Neural progenitor cell (in vitro differentiated cells): ENCODE measurements at regions not wholly inside any gene's neighbourhood (a gene's known extent, or its start where the extent isn't known, plus 50 kb on each side); places are given as distances from the start of the nearest gene placed in this dataset.

Experiments used
- DNase-seq: peaks from one replicate; pipeline ENCODE4 v3.0.0-alpha.2; 2016; ENCODE audit warnings: low spot score
- H2AFZ ChIP-seq: fragments of 200-600 bp; sonication (generic); replicated peaks from 2 replicates; pipeline ENCODE4 v1.6.1; 2016; ENCODE audit warnings: antibody characterized with exemption
- H3F3A ChIP-seq: fragments of 200-600 bp; sonication (generic); 2 replicates; pipeline ENCODE4 v1.6.1; 2016; ENCODE audit warnings: antibody characterized with exemption, low read depth
- H3K27ac ChIP-seq: fragments of 200-600 bp; sonication (generic); 2 replicates; pipeline ENCODE4 v1.5.1; 2016; ENCODE audit warnings: mild to moderate bottlenecking
- H3K27me3 ChIP-seq: fragments of 200-600 bp; sonication (generic); 2 replicates; pipeline ENCODE4 v1.6.1; 2016; ENCODE audit warnings: mild to moderate bottlenecking, moderate library complexity
- H3K36me3 ChIP-seq: fragments of 200-600 bp; sonication (generic); 2 replicates; pipeline ENCODE4 v1.5.1; 2016
- H3K4me1 ChIP-seq: fragments of 200-600 bp; sonication (generic); 2 replicates; pipeline ENCODE4 v1.6.1; 2016; ENCODE audit warnings: mixed run types
- H3K4me2 ChIP-seq: fragments of 200-600 bp; sonication (generic); 2 replicates; pipeline ENCODE4 v1.6.1; 2016
- H3K4me3 ChIP-seq: fragments of 200-600 bp; sonication (generic); 2 replicates; pipeline ENCODE4 v1.5.1; 2016
- H3K79me2 ChIP-seq: fragments of 200-600 bp; sonication (generic); 2 replicates; pipeline ENCODE4 v1.6.1; 2016; ENCODE audit warnings: low read depth
- H3K9ac ChIP-seq: fragments of 200-600 bp; sonication (generic); 2 replicates; pipeline ENCODE4 v1.6.1; 2016
- H3K9me3 ChIP-seq: fragments of 200-600 bp; sonication (generic); 2 replicates; pipeline ENCODE4 v1.5.1; 2016; ENCODE audit warnings: low read depth
- H4K20me1 ChIP-seq: fragments of 200-600 bp; sonication (generic); 2 replicates; pipeline ENCODE4 v1.6.1; 2016; ENCODE audit warnings: low read depth
- H3K27ac Mint-ChIP-seq: 3 replicates; pipeline ENCODE4 v1.8.0; 2021; ENCODE audit warnings: mixed read lengths
- H3K27me3 Mint-ChIP-seq: 2 replicates; pipeline ENCODE4 v1.8.0; 2022; ENCODE audit warnings: low read depth, mild to moderate bottlenecking, inconsistent platforms, moderate library complexity, mixed read lengths; ENCODE audit not compliant: insufficient read depth
- H3K36me3 Mint-ChIP-seq: 3 replicates; pipeline ENCODE4 v1.8.0; 2021; ENCODE audit warnings: mixed read lengths
- H3K4me1 Mint-ChIP-seq: 3 replicates; pipeline ENCODE4 v1.8.0; 2021; ENCODE audit warnings: mixed read lengths
- H3K4me3 Mint-ChIP-seq: 3 replicates; pipeline ENCODE4 v1.8.0; 2021; ENCODE audit warnings: mild to moderate bottlenecking, moderate library complexity, mixed read lengths
- H3K9me3 Mint-ChIP-seq: 3 replicates; pipeline ENCODE4 v1.8.0; 2020; ENCODE audit warnings: mixed read lengths
- CTCF ChIP-seq: fragments of 200-600 bp; sonication (generic); IDR thresholded peaks from 2 replicates; pipeline ENCODE4 v1.5.1; 2017; ENCODE audit warnings: antibody characterized with exemption, mild to moderate bottlenecking
- EZH2 ChIP-seq: fragments of 200-600 bp; sonication (generic); IDR thresholded peaks from 2 replicates; pipeline ENCODE4 v1.6.1; 2017; ENCODE audit warnings: antibody characterized with exemption, mild to moderate bottlenecking, moderate library complexity
- EZH2phosphoT487 ChIP-seq: fragments of 200-600 bp; sonication (generic); IDR thresholded peaks from 2 replicates; pipeline ENCODE4 v1.6.1; 2017; ENCODE audit warnings: antibody characterized with exemption

GRCh38 chr6:16953446-16953845 lies 148.4 kb upstream of the STMND1 start:
- H3K9ac ChIP-seq: no peak overlapping the region
- no peak overlapping the region for H2AFZ ChIP-seq
- DNase-seq: no peak
- no peaks in the 10 kb centered on the region for H4K20me1 ChIP-seq
- H3K79me2 ChIP-seq: no peaks in the 10 kb centered on the region
- H3K4me3 ChIP-seq: no peak overlapping the region
- no peaks in the 10 kb centered on the region for H3K9me3 Mint-ChIP-seq
- no peak overlapping the region for H3K27ac ChIP-seq
- no peaks in the 10 kb centered on the region for H3K36me3 ChIP-seq
- H3F3A ChIP-seq: no peaks in the 10 kb centered on the region
- no peaks in the 10 kb centered on the region for H3K36me3 Mint-ChIP-seq
- H3K27me3 ChIP-seq: no peaks in the 10 kb centered on the region
- no peaks in the 10 kb centered on the region for H3K9me3 ChIP-seq
- no peaks in the 10 kb centered on the region for H3K27me3 Mint-ChIP-seq
- TF ChIP-seq EZH2: no peak
- TF ChIP-seq EZH2phosphoT487: no peak
- no peak for TF ChIP-seq CTCF
- no peak overlapping the region for H3K4me3 Mint-ChIP-seq
- H3K4me2 ChIP-seq: no peak overlapping the region
- H3K4me1 ChIP-seq: peaks cover under 1% of the 10 kb centered on the region
- H3K27ac Mint-ChIP-seq: no peak overlapping the region
- H3K4me1 Mint-ChIP-seq: no peaks in the 10 kb centered on the region

GRCh38 chr6:16950825-16951495 lies 150.9 kb upstream of the STMND1 start:
- Mint-ChIP-seq H3K9me3 (no peaks in the 10 kb centered on the region), H3K4me3 (no peak overlapping the region), H3K27ac (no peak overlapping the region), H3K4me1 (peaks cover 9% of the 10 kb centered on the region), H3K36me3 (no peaks in the 10 kb centered on the region), H3K27me3 (no peaks in the 10 kb centered on the region)
- Histone ChIP-seq H3K36me3 (no peaks in the 10 kb centered on the region), H3K27me3 (no peaks in the 10 kb centered on the region), H3K9me3 (no peaks in the 10 kb centered on the region), H2AFZ (no peak overlapping the region), H3K9ac (no peak overlapping the region), H3K4me1 (no peaks in the 10 kb centered on the region), H3K4me2 (no peak overlapping the region), H3K79me2 (no peaks in the 10 kb centered on the region), H3K4me3 (no peak overlapping the region), H3K27ac (no peak overlapping the region), H3F3A (no peaks in the 10 kb centered on the region), H4K20me1 (no peaks in the 10 kb centered on the region)
- TF ChIP-seq EZH2: no peak
- no peak for TF ChIP-seq EZH2phosphoT487
- no peak for TF ChIP-seq CTCF
- DNase-seq: no peak

- no peak overlapping the region for H3K27ac ChIP-seq
- no peaks in the 10 kb centered on the region for H3K79me2 ChIP-seq
- H3K27me3 ChIP-seq: no peaks in the 10 kb centered on the region
- H3K4me3 Mint-ChIP-seq: no peak overlapping the region
- no peaks in the 10 kb centered on the region for H3K27me3 Mint-ChIP-seq
- H3K4me3 ChIP-seq: no peak overlapping the region
- H3K4me1 Mint-ChIP-seq: peaks cover 9% of the 10 kb centered on the region
- no peaks in the 10 kb centered on the region for H4K20me1 ChIP-seq
- TF ChIP-seq CTCF (no peak), EZH2phosphoT487 (no peak), EZH2 (no peak)
- no peak overlapping the region for H3K4me2 ChIP-seq
- H3F3A ChIP-seq: no peaks in the 10 kb centered on the region
- H3K27ac Mint-ChIP-seq: no peak overlapping the region
- H3K9me3 ChIP-seq: no peaks in the 10 kb centered on the region
- H3K4me1 ChIP-seq: no peaks in the 10 kb centered on the region
- no peak overlapping the region for H3K9ac ChIP-seq
- H2AFZ ChIP-seq: no peak overlapping the region
- H3K9me3 Mint-ChIP-seq: no peaks in the 10 kb centered on the region
- H3K36me3 ChIP-seq: no peaks in the 10 kb centered on the region
- no peaks in the 10 kb centered on the region for H3K36me3 Mint-ChIP-seq
- DNase-seq: no peak
These were observed 151.5 kb upstream of the STMND1 start for GRCh38 chr6:16950302-16950701.
